GM12873 (cell line): ENCODE measurements at regions not wholly inside any gene's neighbourhood (a gene's known extent, or its start where the extent isn't known, plus 50 kb on each side); places are given as distances from the start of the nearest gene placed in this dataset.

Experiments used
- CTCF ChIP-seq: IDR thresholded peaks from 2 replicates; pipeline ENCODE4 v1.5.1; 2012; ENCODE audit warnings: low read depth, mild to moderate bottlenecking, moderate library complexity, low read length, control low read depth; ENCODE audit not compliant: insufficient read depth; ENCODE audit errors: missing control alignments

GRCh38 chr11:122354025-122354697 is 238.1 kb upstream of the BLID start:
- no peak for TF ChIP-seq CTCF

- TF ChIP-seq CTCF: no peak
These were observed 237.5 kb upstream of the BLID start for GRCh38 chr11:122353561-122353960.

- TF ChIP-seq CTCF: no peak
These were observed 232.8 kb upstream of the BLID start for GRCh38 chr11:122348659-122349409.

- no peak for TF ChIP-seq CTCF
These were observed 230.0 kb upstream of the BLID start for GRCh38 chr11:122346006-122346405.

GRCh38 chr11:122345586-122345985 is 229.6 kb upstream of the BLID start:
- no peak for TF ChIP-seq CTCF

GRCh38 chr11:122344215-122344614 is 228.2 kb upstream of the BLID start:
- TF ChIP-seq CTCF: no peak

GRCh38 chr11:122343210-122343609 is 227.2 kb upstream of the BLID start:
- no peak for TF ChIP-seq CTCF
